ENCODE measurements at regions not wholly inside any gene's neighbourhood (a gene's known extent, or its start where the extent isn't known, plus 50 kb on each side); places are given as distances from the start of the nearest gene placed in this dataset.

GRCh38 chr3:158882445-158882844, 80.6 kb downstream of the MFSD1 start:
- Mint-ChIP-seq H3K9me3 (peaks cover 8 to 9% of the 10 kb centered on the region in 2 donors), H3K36me3 (peaks cover 5 to 10% of the 10 kb centered on the region in 2 donors), H3K27ac (no peak overlapping the region), H3K4me1 (no peaks in the 10 kb centered on the region), H3K4me3 (no peak overlapping the region), H3K27me3 (peaks cover 0 to 4% of the 10 kb centered on the region in 2 donors)
- DNase-seq (no peak), ATAC-seq (replicated peaks) (no peak)

GRCh38 chr3:158896729-158897128, 94.9 kb downstream of the MFSD1 start:
- H3K27ac Mint-ChIP-seq: no peak overlapping the region
- no peaks in the 10 kb centered on the region for H3K36me3 Mint-ChIP-seq
- H3K4me3 Mint-ChIP-seq: no peak overlapping the region
- H3K9me3 Mint-ChIP-seq: no peaks in the 10 kb centered on the region
- ATAC-seq (replicated peaks): no peak
- no peak for DNase-seq
- no peaks in the 10 kb centered on the region for H3K4me1 Mint-ChIP-seq
- H3K27me3 Mint-ChIP-seq: peaks cover 16 to 18% of the 10 kb centered on the region in 2 donors

- H3K27me3 Mint-ChIP-seq: peaks cover 0 to 29% of the 10 kb centered on the region in 2 donors
- no peaks in the 10 kb centered on the region for H3K4me1 Mint-ChIP-seq
- H3K27ac Mint-ChIP-seq: no peak overlapping the region
- DNase-seq: no peak
- no peak overlapping the region for H3K4me3 Mint-ChIP-seq
- no peaks in the 10 kb centered on the region for H3K9me3 Mint-ChIP-seq
- no peak for ATAC-seq (replicated peaks)
- H3K36me3 Mint-ChIP-seq: no peaks in the 10 kb centered on the region
Observed at GRCh38 chr3:158906749-158907148, 104.9 kb downstream of the MFSD1 start.

GRCh38 chr3:158908187-158908734, 106.4 kb downstream of the MFSD1 start:
- Mint-ChIP-seq H3K4me3 (no peak overlapping the region), H3K9me3 (no peaks in the 10 kb centered on the region), H3K27ac (no peak overlapping the region), H3K4me1 (no peaks in the 10 kb centered on the region), H3K36me3 (no peaks in the 10 kb centered on the region), H3K27me3 (peaks cover 0 to 29% of the 10 kb centered on the region in 2 donors)
- ATAC-seq (replicated peaks) (no peak), DNase-seq (no peak)

- Mint-ChIP-seq H3K27ac (no peak overlapping the region), H3K4me1 (no peaks in the 10 kb centered on the region), H3K36me3 (no peaks in the 10 kb centered on the region), H3K4me3 (no peak overlapping the region), H3K9me3 (no peaks in the 10 kb centered on the region), H3K27me3 (peaks cover 0 to 29% of the 10 kb centered on the region in 2 donors)
- ATAC-seq (replicated peaks) (no peak), DNase-seq (no peak)
Observed at GRCh38 chr3:158909870-158910269, 108.0 kb downstream of the MFSD1 start.

GRCh38 chr3:158911586-158911985, 109.7 kb downstream of the MFSD1 start:
- DNase-seq: no peak
- H3K4me3 Mint-ChIP-seq: no peak overlapping the region
- H3K27me3 Mint-ChIP-seq: peaks cover 0 to 15% of the 10 kb centered on the region in 2 donors
- ATAC-seq (replicated peaks): no peak
- no peaks in the 10 kb centered on the region for H3K9me3 Mint-ChIP-seq
- no peaks in the 10 kb centered on the region for H3K36me3 Mint-ChIP-seq
- no peak overlapping the region for H3K27ac Mint-ChIP-seq
- H3K4me1 Mint-ChIP-seq: no peaks in the 10 kb centered on the region

GRCh38 chr3:158912188-158912587, 110.3 kb downstream of the MFSD1 start:
- Mint-ChIP-seq H3K27me3 (peaks cover 0 to 12% of the 10 kb centered on the region in 2 donors), H3K4me3 (no peak overlapping the region), H3K4me1 (no peaks in the 10 kb centered on the region), H3K27ac (no peak overlapping the region), H3K9me3 (no peaks in the 10 kb centered on the region), H3K36me3 (no peaks in the 10 kb centered on the region)
- DNase-seq: no peak
- no peak for ATAC-seq (replicated peaks)

- Mint-ChIP-seq H3K9me3 (no peaks in the 10 kb centered on the region), H3K27me3 (peaks cover 0 to 12% of the 10 kb centered on the region in 2 donors), H3K27ac (no peak overlapping the region), H3K4me3 (no peak overlapping the region), H3K36me3 (no peaks in the 10 kb centered on the region), H3K4me1 (no peaks in the 10 kb centered on the region)
- DNase-seq (no peak), ATAC-seq (replicated peaks) (no peak)
Observed at GRCh38 chr3:158912621-158913020, 110.8 kb downstream of the MFSD1 start.

- Mint-ChIP-seq H3K4me3 (no peak overlapping the region), H3K27ac (no peak overlapping the region), H3K9me3 (no peaks in the 10 kb centered on the region), H3K4me1 (no peaks in the 10 kb centered on the region), H3K36me3 (no peaks in the 10 kb centered on the region), H3K27me3 (peaks cover 0 to 17% of the 10 kb centered on the region in 2 donors)
- DNase-seq: no peak
- peak in 1 of 2 donors; percentile 21 for ATAC-seq (replicated peaks)
Observed at GRCh38 chr3:158916111-158916510, 114.3 kb downstream of the MFSD1 start.

GRCh38 chr3:158918008-158918407, 116.2 kb downstream of the MFSD1 start:
- ATAC-seq (replicated peaks) (peak; percentile 58 to 68), DNase-seq (peak; percentile 8)
- Mint-ChIP-seq H3K4me1 (no peaks in the 10 kb centered on the region), H3K27me3 (peaks cover 0 to 17% of the 10 kb centered on the region in 2 donors), H3K9me3 (no peaks in the 10 kb centered on the region), H3K4me3 (no peak overlapping the region), H3K36me3 (no peaks in the 10 kb centered on the region), H3K27ac (no peak overlapping the region)

GRCh38 chr3:158918451-158918850, 116.6 kb downstream of the MFSD1 start:
- no peak overlapping the region for H3K4me3 Mint-ChIP-seq
- no peaks in the 10 kb centered on the region for H3K9me3 Mint-ChIP-seq
- H3K27me3 Mint-ChIP-seq: peaks cover 0 to 17% of the 10 kb centered on the region in 2 donors
- H3K27ac Mint-ChIP-seq: no peak overlapping the region
- H3K4me1 Mint-ChIP-seq: no peaks in the 10 kb centered on the region
- no peak for ATAC-seq (replicated peaks)
- H3K36me3 Mint-ChIP-seq: no peaks in the 10 kb centered on the region
- DNase-seq: no peak

- H3K4me1 Mint-ChIP-seq: no peaks in the 10 kb centered on the region
- DNase-seq (no peak), ATAC-seq (replicated peaks) (no peak)
- no peaks in the 10 kb centered on the region for H3K9me3 Mint-ChIP-seq
- H3K27ac Mint-ChIP-seq: no peak overlapping the region
- H3K4me3 Mint-ChIP-seq: no peak overlapping the region
- no peaks in the 10 kb centered on the region for H3K36me3 Mint-ChIP-seq
- peaks cover 0 to 17% of the 10 kb centered on the region in 2 donors for H3K27me3 Mint-ChIP-seq
Observed at GRCh38 chr3:158920371-158920770, 118.5 kb downstream of the MFSD1 start.

- H3K27ac Mint-ChIP-seq: no peak overlapping the region
- no peak overlapping the region for H3K4me3 Mint-ChIP-seq
- ATAC-seq (replicated peaks) (no peak), DNase-seq (no peak)
- peaks cover 0 to 3% of the 10 kb centered on the region in 2 donors for H3K9me3 Mint-ChIP-seq
- H3K27me3 Mint-ChIP-seq: peaks cover 3 to 7% of the 10 kb centered on the region in 2 donors
- no peaks in the 10 kb centered on the region for H3K36me3 Mint-ChIP-seq
- H3K4me1 Mint-ChIP-seq: no peaks in the 10 kb centered on the region
Observed at GRCh38 chr3:158925021-158925420, 123.2 kb downstream of the MFSD1 start.

- Mint-ChIP-seq H3K27me3 (peaks cover 3 to 7% of the 10 kb centered on the region in 2 donors), H3K27ac (no peak overlapping the region), H3K36me3 (no peaks in the 10 kb centered on the region)
Observed at GRCh38 chr3:158925828-158926494, 124.1 kb downstream of the MFSD1 start.

GRCh38 chr3:158935846-158936245, 134.0 kb downstream of the MFSD1 start:
- no peaks in the 10 kb centered on the region for H3K36me3 Mint-ChIP-seq
- peaks cover 9% of the 10 kb centered on the region in 2 donors for H3K27me3 Mint-ChIP-seq
- ATAC-seq (replicated peaks): no peak
- DNase-seq: no peak
- no peak overlapping the region for H3K27ac Mint-ChIP-seq
- no peaks in the 10 kb centered on the region for H3K4me1 Mint-ChIP-seq
- peaks cover 13 to 17% of the 10 kb centered on the region in 2 donors for H3K9me3 Mint-ChIP-seq
- no peak overlapping the region for H3K4me3 Mint-ChIP-seq

More at GRCh38 chr3:158925828-158926494, 124.1 kb downstream of the MFSD1 start:
- Mint-ChIP-seq H3K4me1 (no peaks in the 10 kb centered on the region), H3K9me3 (peaks cover 0 to 3% of the 10 kb centered on the region in 2 donors), H3K4me3 (no peak overlapping the region)
- ATAC-seq (replicated peaks) (no peak), DNase-seq (no peak)

Measured in stimulated activated naive B cell treated with anti-CD40 and anti-IgM and Interleukin-4, amounts not matched to agents 10 μg/mL and 1 μg/mL and 100 μg/mL, for 72 hours (primary cell).